ENCODE measurements at regions not wholly inside any gene's neighbourhood (a gene's known extent, or its start where the extent isn't known, plus 50 kb on each side); places are given as distances from the start of the nearest gene placed in this dataset.

DNA sequence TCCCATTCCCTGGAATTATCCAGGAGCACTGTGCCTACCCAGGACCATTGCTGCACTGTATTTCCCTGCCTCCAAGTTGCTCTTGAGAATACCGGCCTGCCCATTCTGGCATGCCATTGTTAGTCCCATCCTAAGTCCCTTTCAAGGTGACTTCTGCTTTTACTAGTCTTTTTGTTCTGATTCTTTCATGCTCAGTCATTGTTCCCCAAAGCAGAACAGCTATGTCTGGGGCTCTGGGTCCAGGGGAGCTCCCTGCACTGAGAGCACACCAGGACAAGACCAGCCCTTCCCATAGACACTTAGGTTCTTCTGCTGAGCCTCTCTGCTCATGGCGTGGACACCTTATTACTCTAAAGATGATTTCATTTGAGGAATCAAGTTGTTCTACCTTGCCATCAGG, 388.9 kb upstream of the KLF4 start:
- TF ChIP-seq POLR2A (IDR thresholded peaks at IDR 0.05), result no peak
- TF ChIP-seq, protein P1, sequence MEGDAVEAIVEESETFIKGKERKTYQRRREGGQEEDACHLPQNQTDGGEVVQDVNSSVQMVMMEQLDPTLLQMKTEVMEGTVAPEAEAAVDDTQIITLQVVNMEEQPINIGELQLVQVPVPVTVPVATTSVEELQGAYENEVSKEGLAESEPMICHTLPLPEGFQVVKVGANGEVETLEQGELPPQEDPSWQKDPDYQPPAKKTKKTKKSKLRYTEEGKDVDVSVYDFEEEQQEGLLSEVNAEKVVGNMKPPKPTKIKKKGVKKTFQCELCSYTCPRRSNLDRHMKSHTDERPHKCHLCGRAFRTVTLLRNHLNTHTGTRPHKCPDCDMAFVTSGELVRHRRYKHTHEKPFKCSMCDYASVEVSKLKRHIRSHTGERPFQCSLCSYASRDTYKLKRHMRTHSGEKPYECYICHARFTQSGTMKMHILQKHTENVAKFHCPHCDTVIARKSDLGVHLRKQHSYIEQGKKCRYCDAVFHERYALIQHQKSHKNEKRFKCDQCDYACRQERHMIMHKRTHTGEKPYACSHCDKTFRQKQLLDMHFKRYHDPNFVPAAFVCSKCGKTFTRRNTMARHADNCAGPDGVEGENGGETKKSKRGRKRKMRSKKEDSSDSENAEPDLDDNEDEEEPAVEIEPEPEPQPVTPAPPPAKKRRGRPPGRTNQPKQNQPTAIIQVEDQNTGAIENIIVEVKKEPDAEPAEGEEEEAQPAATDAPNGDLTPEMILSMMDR (IDR thresholded peaks at IDR 0.05), result no peak

All from right lobe of liver (tissue), 4 donors.